ENCODE measurements at regions not wholly inside any gene's neighbourhood (a gene's known extent, or its start where the extent isn't known, plus 50 kb on each side); places are given as distances from the start of the nearest gene placed in this dataset.

DNA sequence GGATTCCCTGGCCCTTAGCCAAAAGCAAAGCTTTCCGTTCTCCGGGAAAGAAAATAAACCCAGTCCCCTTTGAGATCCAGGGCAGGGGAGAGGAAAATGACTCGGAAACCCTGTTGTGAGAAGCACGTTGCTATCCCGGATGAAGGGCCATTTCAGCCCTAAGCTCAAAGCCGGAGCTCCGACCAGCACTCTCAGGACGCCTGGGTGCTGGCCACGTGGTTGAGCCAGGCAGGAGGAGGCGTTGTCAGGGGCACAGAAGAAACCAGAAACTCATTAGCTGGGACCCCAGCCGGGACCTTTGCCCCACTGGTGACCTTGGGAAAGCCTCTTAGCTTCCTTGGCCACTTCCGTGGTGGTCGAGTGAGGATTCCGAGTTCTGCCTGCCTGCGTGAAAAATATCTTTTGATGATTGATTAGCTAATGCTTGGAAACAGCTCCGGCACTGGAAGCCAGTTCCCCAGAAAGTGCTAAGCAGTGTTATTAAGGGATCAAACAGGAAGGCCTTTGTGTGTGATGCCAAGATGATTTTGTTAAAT is 57.6 kb upstream of the FZD10 start:
- TF ChIP-seq, protein P1, sequence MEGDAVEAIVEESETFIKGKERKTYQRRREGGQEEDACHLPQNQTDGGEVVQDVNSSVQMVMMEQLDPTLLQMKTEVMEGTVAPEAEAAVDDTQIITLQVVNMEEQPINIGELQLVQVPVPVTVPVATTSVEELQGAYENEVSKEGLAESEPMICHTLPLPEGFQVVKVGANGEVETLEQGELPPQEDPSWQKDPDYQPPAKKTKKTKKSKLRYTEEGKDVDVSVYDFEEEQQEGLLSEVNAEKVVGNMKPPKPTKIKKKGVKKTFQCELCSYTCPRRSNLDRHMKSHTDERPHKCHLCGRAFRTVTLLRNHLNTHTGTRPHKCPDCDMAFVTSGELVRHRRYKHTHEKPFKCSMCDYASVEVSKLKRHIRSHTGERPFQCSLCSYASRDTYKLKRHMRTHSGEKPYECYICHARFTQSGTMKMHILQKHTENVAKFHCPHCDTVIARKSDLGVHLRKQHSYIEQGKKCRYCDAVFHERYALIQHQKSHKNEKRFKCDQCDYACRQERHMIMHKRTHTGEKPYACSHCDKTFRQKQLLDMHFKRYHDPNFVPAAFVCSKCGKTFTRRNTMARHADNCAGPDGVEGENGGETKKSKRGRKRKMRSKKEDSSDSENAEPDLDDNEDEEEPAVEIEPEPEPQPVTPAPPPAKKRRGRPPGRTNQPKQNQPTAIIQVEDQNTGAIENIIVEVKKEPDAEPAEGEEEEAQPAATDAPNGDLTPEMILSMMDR (IDR thresholded peaks at IDR 0.05): no peak
- TF ChIP-seq EP300 (IDR thresholded peaks at IDR 0.05) (no peak), POLR2AphosphoS5 (IDR thresholded peaks at IDR 0.05) (no peak), POLR2A (IDR thresholded peaks at IDR 0.05) (no peak)

Measured in stomach (tissue), 4 donors.